CD4-positive, alpha-beta T cell treated with Interleukin-15 for 4 hours (primary cell): ENCODE measurements at regions not wholly inside any gene's neighbourhood (a gene's known extent, or its start where the extent isn't known, plus 50 kb on each side); places are given as distances from the start of the nearest gene placed in this dataset.
"Not testable (repeated sequence)": the region's sequence is repeated elsewhere in the genome, so short reads cannot be mapped to it uniquely, and the experiment has no call there.

Source experiments
- DNase-seq: peaks from one replicate; pipeline ENCODE4 v3.0.0-alpha.2; 2020; ENCODE audit warnings: low spot score

DNA sequence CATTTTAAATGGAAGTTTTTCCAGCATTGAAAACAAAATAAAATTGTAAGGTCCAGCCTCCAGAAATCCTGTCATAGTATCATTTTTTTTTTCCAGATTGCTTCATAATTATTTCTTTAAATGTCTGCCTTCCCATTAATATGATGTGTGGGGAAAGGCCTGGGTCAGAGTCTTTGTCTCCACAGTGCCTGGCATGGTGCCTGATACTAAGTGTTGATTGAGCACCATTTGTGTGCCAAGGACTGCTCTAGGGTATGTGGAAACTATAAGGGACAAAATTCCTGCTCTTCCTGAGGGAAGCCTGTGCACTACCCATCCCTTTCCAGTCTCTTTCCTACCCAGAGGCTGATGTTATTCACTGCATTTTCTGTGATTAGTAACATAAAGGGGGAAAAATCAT is 53.1 kb upstream of the BEND4 start:
- no peak for DNase-seq

DNA sequence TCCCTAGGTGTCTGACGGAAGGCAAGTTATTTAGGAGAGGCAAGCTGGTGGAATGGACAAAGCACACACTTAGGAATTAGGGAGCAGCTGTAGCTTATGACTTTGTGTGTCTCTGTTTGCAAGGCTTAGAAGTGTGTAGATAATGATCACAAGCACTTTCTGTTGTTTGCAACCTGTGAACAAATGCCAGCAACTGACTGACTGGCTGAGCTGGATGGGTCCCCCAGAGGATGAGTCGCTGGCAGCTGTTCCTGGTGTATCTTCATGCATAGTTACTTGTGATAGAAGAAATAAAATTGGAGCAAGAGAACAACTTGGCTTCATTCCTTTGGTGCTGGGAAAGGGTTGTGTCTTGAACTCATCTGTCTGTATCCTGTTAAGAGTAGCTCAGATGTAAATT is 64.2 kb upstream of the BEND4 start:
- no peak for DNase-seq

GRCh38 chr4:42225286-42225685 is 72.8 kb upstream of the BEND4 start:
- no peak for DNase-seq

DNA sequence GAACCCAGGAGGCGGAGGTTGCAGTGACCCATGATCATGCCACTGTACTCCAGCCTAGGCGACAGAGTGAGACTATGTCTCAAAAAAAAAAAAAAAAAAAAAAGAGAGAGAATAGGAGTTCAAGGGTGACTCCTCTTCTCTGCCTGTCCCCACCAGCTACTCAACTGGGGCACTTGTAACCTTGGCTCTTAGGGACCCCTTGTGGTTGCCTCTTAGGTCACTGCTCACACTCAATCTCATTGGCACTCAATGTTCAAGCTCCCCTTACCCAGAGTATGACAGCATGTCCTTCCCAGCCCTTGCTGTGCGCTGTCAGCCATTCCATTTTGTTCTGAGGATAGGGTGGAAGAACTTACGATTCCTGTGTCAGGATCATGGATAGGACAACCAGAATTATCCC is 82.4 kb upstream of the BEND4 start:
- DNase-seq, result no peak

GRCh38 chr4:42235304-42236021 is 83.0 kb upstream of the BEND4 start:
- DNase-seq, result no peak

DNA sequence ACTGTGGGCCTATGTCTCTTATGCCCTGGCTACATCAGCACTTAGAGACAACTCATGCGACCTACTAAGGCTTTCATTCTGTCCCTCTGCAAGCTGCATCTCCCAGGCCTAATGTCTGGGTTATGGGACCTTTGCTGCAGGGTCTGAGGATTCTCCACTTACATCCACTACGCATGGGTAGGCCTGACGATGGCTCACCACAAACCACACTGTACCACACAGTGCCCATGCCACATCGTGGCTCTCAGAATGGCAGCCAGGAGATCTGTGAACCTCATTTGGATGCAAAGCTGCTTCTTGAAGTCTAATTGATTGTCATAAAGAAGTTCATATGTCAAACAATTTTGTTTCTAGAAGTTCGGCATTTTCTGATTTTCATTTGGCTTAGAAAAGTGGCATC is 84.6 kb upstream of the BEND4 start:
- no peak for DNase-seq

DNA sequence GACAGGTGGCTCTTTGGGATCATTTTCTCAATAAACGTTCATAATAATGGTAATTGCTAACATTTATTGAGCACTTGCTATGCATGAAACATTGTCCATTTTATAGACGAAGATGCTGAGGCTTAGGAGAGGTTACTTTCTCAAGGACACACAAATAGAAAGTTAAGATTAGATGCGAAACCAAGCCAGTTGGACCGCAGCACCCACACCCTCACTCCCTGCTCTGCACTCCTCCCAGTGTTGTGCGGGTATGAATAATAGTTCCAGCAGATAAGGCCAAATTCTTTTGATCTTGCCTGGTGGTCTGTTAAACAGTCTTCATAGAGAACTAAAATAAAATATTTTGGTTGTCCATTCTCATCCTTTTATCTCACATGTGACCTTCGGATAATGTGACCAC is 85.0 kb upstream of the BEND4 start:
- DNase-seq, result no peak

DNA sequence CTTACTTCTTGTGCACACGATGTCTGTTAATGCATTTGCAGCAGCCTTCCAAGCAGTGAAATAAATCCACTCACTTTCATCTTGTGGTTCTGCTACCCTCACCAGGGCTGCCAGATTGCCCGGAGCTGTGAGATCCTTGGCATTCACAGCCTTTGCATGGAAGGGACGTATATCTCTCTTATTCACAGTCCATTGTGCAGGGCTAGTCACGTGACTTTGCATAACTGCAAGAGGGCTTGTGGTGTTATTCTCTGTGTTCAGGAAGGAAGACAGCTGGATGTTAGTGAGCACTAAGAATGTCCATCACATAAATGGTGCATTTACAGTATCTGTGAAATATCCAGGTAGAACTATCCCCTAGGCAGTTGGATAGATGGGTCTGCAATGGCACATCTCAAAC is 96.5 kb upstream of the BEND4 start:
- DNase-seq, result no peak

- no peak for DNase-seq
Observed at GRCh38 chr4:42252315-42252714, 99.9 kb upstream of the BEND4 start.

DNA sequence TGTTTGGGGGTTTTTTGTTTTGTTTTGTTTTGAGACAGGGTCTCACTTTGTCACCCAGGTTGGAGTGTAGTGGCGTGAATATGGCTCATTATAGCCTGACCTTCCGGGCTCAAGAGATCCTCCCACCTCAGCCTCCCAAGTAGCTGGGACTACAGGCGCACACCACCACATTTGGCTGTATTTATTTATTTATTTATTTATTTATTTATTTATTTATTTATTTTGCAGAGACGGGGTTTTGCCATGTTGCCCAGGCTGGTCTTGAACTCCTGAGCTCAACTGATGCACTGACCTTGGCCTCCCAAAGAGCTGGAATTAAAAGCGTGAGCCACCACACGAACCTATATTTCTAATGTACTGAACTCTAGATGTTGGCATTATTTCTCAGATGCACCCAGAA is 105.2 kb upstream of the BEND4 start:
- not testable (repeated sequence) for DNase-seq

GRCh38 chr4:42262701-42263490 is 110.4 kb upstream of the BEND4 start:
- DNase-seq, result no peak

DNA sequence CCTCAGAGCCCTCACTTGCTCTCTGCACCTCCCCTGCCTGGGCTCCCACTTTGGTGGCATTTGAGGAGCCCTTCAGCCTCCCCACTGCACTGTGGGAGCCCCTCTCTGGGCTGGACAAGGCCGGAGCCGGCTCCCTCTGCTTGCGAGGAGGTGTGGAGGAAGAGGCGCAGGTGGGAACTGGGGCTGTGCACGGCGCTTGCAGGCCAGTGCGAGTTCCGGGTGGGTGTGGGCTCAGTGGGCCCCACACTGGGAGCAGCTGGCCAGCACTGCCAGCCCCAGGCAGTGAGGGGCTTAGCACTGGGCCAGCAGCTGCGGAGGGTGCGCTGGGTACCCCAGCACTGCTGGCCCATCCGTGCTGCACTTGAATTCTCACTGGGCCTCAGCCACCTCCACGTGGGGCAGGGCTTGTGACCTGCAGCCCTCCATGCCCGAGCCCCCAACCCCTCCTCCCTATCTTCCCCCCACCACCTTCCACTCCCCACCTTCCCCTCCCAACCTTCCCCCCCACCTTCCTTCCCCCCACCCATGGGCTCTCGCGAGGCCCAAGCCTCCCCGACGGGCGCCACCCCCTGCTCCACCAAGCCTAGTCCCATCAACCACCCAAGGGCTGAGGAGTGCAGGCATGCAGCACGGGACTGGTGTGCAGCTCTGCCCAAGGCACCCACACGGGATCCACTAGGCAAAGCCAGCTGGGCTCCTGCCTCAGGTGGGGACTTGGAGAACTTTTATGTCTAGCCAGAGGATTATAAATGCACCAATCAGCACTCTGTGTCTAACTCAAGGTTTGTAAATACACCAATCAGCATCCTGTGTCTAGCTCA is 113.5 kb upstream of the BEND4 start:
- no peak for DNase-seq

GRCh38 chr4:42267724-42268123 is 115.3 kb upstream of the BEND4 start:
- no peak for DNase-seq

- DNase-seq, result no peak
Observed at GRCh38 chr4:42268824-42269223, 116.4 kb upstream of the BEND4 start.

GRCh38 chr4:42271096-42271495 is 118.6 kb upstream of the BEND4 start:
- no peak for DNase-seq

- no peak for DNase-seq
Observed at GRCh38 chr4:42277291-42277690, 120.0 kb upstream of the SHISA3 start.

- DNase-seq, result no peak
Observed at GRCh38 chr4:42278709-42279324, 118.5 kb upstream of the SHISA3 start.

GRCh38 chr4:42280327-42281095 is 116.8 kb upstream of the SHISA3 start:
- DNase-seq, result no peak

DNA sequence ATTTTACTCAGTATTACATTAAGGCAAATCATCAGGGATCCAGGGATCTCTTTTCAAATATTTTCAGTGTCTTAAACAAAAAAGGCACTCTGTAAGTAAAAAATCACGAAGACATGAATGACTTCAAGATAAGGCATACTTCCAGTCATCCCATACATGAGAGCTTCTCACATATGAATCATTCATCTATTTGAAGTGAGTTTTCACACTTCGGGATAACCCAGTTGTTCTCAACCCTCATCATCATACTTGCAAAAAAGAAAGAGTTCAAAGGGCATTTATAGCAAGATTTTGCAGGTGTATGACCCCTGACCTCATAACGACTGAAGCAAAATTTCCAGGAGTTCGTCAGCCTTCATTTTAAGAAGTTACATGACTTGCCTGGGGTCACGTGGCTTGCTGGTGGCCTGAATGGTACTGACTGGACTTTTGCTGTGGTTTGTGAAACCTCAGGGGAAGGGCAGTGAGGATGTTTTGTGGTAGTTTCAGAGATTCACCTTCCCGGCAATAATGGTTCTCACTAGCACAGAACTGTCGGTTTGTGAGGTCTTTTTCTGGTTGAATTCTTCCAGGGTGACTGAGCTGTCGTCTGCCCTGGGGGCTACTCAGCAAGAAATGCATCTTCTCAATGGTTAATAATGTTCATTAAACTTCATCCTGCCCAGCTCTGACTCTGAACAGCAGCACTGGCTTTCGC is 115.8 kb upstream of the SHISA3 start:
- DNase-seq, result no peak

DNA sequence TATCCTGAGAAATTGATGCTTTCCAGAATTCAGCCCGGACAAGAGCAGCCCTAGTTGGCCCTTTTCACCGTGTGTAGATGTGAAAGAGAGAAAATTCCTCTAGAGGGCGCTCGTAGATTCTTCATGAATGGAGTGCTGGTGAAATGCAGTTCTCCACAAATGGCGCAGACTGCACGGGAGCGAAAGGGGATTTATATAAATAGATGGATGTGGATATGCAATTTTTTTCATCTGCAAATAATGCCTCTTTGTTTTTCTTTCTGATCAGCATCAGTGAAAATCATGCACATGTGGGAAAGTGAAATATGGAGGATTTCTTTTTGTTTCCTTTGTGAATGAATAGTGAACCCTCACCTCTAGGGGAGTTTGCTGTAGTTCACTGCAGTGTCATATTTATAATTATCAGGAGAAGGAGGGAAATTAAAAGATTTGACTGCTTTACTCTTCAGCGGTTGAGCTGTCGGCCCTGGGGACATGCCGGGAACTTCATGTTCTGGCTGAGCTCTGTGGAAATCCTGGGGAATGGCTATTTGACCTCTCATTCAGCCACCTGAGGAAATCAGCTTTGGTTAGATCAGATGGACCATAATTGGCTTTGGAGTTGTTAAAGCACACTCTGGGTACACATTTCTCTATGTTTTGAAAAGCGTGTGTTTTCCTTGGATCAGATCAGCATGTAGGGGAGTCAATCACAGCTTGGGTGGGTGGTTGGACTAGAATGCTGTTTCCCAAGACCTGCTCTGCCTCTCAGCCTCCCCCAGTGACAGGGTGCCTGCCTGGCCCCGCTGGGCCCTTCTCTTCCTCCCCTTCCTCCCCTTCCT is 115.0 kb upstream of the SHISA3 start:
- DNase-seq, result peak; percentile 36
